ENCODE measurements at regions not wholly inside any gene's neighbourhood (a gene's known extent, or its start where the extent isn't known, plus 50 kb on each side); places are given as distances from the start of the nearest gene placed in this dataset.
"Not testable (repeated sequence)": the region's sequence is repeated elsewhere in the genome, so short reads cannot be mapped to it uniquely, and the experiment has no call there.

- H2BK15ac ChIP-seq (replicated peaks; ENCODE audit: low read depth); H3K36me3 ChIP-seq (ENCODE audit: control insufficient read depth, insufficient read depth, low read length); H3K27ac ChIP-seq (ENCODE audit: low read depth, low read length); H4K8ac ChIP-seq (ENCODE audit: low read depth, low read length); H3K18ac ChIP-seq (ENCODE audit: low read length); H3K4ac ChIP-seq (ENCODE audit: low read depth, low read length); H2BK120ac ChIP-seq (ENCODE audit: low read depth, low read length); H3K23ac ChIP-seq (ENCODE audit: low read length); H2BK5ac ChIP-seq (ENCODE audit: low read length); H4K5ac ChIP-seq (ENCODE audit: low read length); H3K79me2 ChIP-seq (ENCODE audit: control insufficient read depth, insufficient read depth, low read length); H3K56ac ChIP-seq (ENCODE audit: low read length); H3K9ac ChIP-seq (ENCODE audit: low read length); H2AK5ac ChIP-seq (ENCODE audit: low read length); H3K4me1 ChIP-seq (ENCODE audit: control insufficient read depth, low read depth, low read length); H3K4me2 ChIP-seq (ENCODE audit: low read length); H3K4me3 ChIP-seq (ENCODE audit: low read length); H3K27me3 ChIP-seq (ENCODE audit: insufficient read depth, low read length, poor library complexity); H3K79me1 ChIP-seq (ENCODE audit: low read length): not testable (repeated sequence)
- WGBS (ENCODE audit: extremely low coverage, insufficient coverage, low lambda C conversion rate), result 100% methylated on average over 1 of the region's 3 CpGs
- DNase-seq, result peak; percentile 1
These were observed 157.1 kb upstream of the POU1F1 start for GRCh38 chr3:87433445-87433844.

GRCh38 chr3:87426918-87427317, 150.5 kb upstream of the POU1F1 start:
- no peak overlapping the region for H3K4me3 ChIP-seq (ENCODE audit: low read length)
- H3K79me2 ChIP-seq (ENCODE audit: control insufficient read depth, insufficient read depth, low read length), result no peaks in the 10 kb centered on the region
- no peak overlapping the region for H2BK15ac ChIP-seq (replicated peaks; ENCODE audit: low read depth)
- no peak overlapping the region for H3K4me2 ChIP-seq (ENCODE audit: low read length)
- no CpG with 5 or more reads among the region's 2 CpGs for WGBS (ENCODE audit: extremely low coverage, insufficient coverage, low lambda C conversion rate)
- no peak for DNase-seq
- H3K36me3 ChIP-seq (ENCODE audit: control insufficient read depth, insufficient read depth, low read length), result no peaks in the 10 kb centered on the region
- H3K9ac ChIP-seq (ENCODE audit: low read length), result no peak overlapping the region
- H3K56ac ChIP-seq (ENCODE audit: low read length), result no peak overlapping the region
- no peak overlapping the region for H3K4ac ChIP-seq (ENCODE audit: low read depth, low read length)
- H4K8ac ChIP-seq (ENCODE audit: low read depth, low read length), result no peak overlapping the region
- no peaks in the 10 kb centered on the region for H3K79me1 ChIP-seq (ENCODE audit: low read length)
- no peak overlapping the region for H2AK5ac ChIP-seq (ENCODE audit: low read length)
- no peak overlapping the region for H3K18ac ChIP-seq (ENCODE audit: low read length)
- H4K5ac ChIP-seq (ENCODE audit: low read length), result no peak overlapping the region
- H3K27me3 ChIP-seq (ENCODE audit: insufficient read depth, low read length, poor library complexity), result no peaks in the 10 kb centered on the region
- no peak overlapping the region for H2BK120ac ChIP-seq (ENCODE audit: low read depth, low read length)
- no peak overlapping the region for H3K23ac ChIP-seq (ENCODE audit: low read length)
- H2BK5ac ChIP-seq (ENCODE audit: low read length), result no peak overlapping the region
- H3K27ac ChIP-seq (ENCODE audit: low read depth, low read length), result no peak overlapping the region
- no peaks in the 10 kb centered on the region for H3K4me1 ChIP-seq (ENCODE audit: control insufficient read depth, low read depth, low read length)

GRCh38 chr3:87425056-87425455, 148.7 kb upstream of the POU1F1 start:
- H3K4ac ChIP-seq (ENCODE audit: low read depth, low read length), result no peak overlapping the region
- no peaks in the 10 kb centered on the region for H3K79me2 ChIP-seq (ENCODE audit: control insufficient read depth, insufficient read depth, low read length)
- no peak overlapping the region for H3K9ac ChIP-seq (ENCODE audit: low read length)
- no peak overlapping the region for H3K27ac ChIP-seq (ENCODE audit: low read depth, low read length)
- H4K8ac ChIP-seq (ENCODE audit: low read depth, low read length), result no peak overlapping the region
- H3K4me2 ChIP-seq (ENCODE audit: low read length), result no peak overlapping the region
- H2BK120ac ChIP-seq (ENCODE audit: low read depth, low read length), result no peak overlapping the region
- no peak overlapping the region for H2BK15ac ChIP-seq (replicated peaks; ENCODE audit: low read depth)
- no peak overlapping the region for H3K56ac ChIP-seq (ENCODE audit: low read length)
- H3K27me3 ChIP-seq (ENCODE audit: insufficient read depth, low read length, poor library complexity), result no peaks in the 10 kb centered on the region
- H3K18ac ChIP-seq (ENCODE audit: low read length), result no peak overlapping the region
- no peak overlapping the region for H2BK5ac ChIP-seq (ENCODE audit: low read length)
- H4K5ac ChIP-seq (ENCODE audit: low read length), result no peak overlapping the region
- no peaks in the 10 kb centered on the region for H3K36me3 ChIP-seq (ENCODE audit: control insufficient read depth, insufficient read depth, low read length)
- H3K4me1 ChIP-seq (ENCODE audit: control insufficient read depth, low read depth, low read length), result no peaks in the 10 kb centered on the region
- H3K79me1 ChIP-seq (ENCODE audit: low read length), result no peaks in the 10 kb centered on the region
- WGBS (ENCODE audit: extremely low coverage, insufficient coverage, low lambda C conversion rate), result no CpG with 5 or more reads among the region's 3 CpGs
- no peak overlapping the region for H3K23ac ChIP-seq (ENCODE audit: low read length)
- no peak overlapping the region for H3K4me3 ChIP-seq (ENCODE audit: low read length)
- no peak overlapping the region for H2AK5ac ChIP-seq (ENCODE audit: low read length)
- no peak for DNase-seq

GRCh38 chr3:87423336-87423735, 147.0 kb upstream of the POU1F1 start:
- Histone ChIP-seq H3K4me1 (ENCODE audit: control insufficient read depth, low read depth, low read length) (no peaks in the 10 kb centered on the region), H3K18ac (ENCODE audit: low read length) (no peak overlapping the region), H3K9ac (ENCODE audit: low read length) (no peak overlapping the region), H2AK5ac (ENCODE audit: low read length) (no peak overlapping the region), H4K8ac (ENCODE audit: low read depth, low read length) (no peak overlapping the region), H3K27me3 (ENCODE audit: insufficient read depth, low read length, poor library complexity) (no peaks in the 10 kb centered on the region), H3K4me2 (ENCODE audit: low read length) (no peak overlapping the region), H3K4me3 (ENCODE audit: low read length) (no peak overlapping the region), H3K79me1 (ENCODE audit: low read length) (no peaks in the 10 kb centered on the region), H2BK120ac (ENCODE audit: low read depth, low read length) (no peak overlapping the region), H3K56ac (ENCODE audit: low read length) (no peak overlapping the region), H3K27ac (ENCODE audit: low read depth, low read length) (no peak overlapping the region), H3K36me3 (ENCODE audit: control insufficient read depth, insufficient read depth, low read length) (no peaks in the 10 kb centered on the region), H4K5ac (ENCODE audit: low read length) (no peak overlapping the region), H3K23ac (ENCODE audit: low read length) (no peak overlapping the region), H2BK15ac (replicated peaks; ENCODE audit: low read depth) (no peak overlapping the region), H2BK5ac (ENCODE audit: low read length) (no peak overlapping the region), H3K4ac (ENCODE audit: low read depth, low read length) (no peak overlapping the region), H3K79me2 (ENCODE audit: control insufficient read depth, insufficient read depth, low read length) (no peaks in the 10 kb centered on the region)
- no CpG with 5 or more reads among the region's 2 CpGs for whole genome bisulfite sequencing (ENCODE audit: extremely low coverage, insufficient coverage, low lambda C conversion rate)
- no peak for DNase-seq

GRCh38 chr3:87422333-87422732, 145.9 kb upstream of the POU1F1 start:
- Histone ChIP-seq H2AK5ac (ENCODE audit: low read length) (no peak overlapping the region), H3K18ac (ENCODE audit: low read length) (no peak overlapping the region), H3K4me2 (ENCODE audit: low read length) (no peak overlapping the region), H4K5ac (ENCODE audit: low read length) (no peak overlapping the region), H3K27me3 (ENCODE audit: insufficient read depth, low read length, poor library complexity) (no peaks in the 10 kb centered on the region), H3K23ac (ENCODE audit: low read length) (no peak overlapping the region), H2BK120ac (ENCODE audit: low read depth, low read length) (no peak overlapping the region), H3K4me3 (ENCODE audit: low read length) (no peak overlapping the region), H2BK5ac (ENCODE audit: low read length) (no peak overlapping the region), H3K79me2 (ENCODE audit: control insufficient read depth, insufficient read depth, low read length) (no peaks in the 10 kb centered on the region), H3K36me3 (ENCODE audit: control insufficient read depth, insufficient read depth, low read length) (no peaks in the 10 kb centered on the region), H3K27ac (ENCODE audit: low read depth, low read length) (no peak overlapping the region), H2BK15ac (replicated peaks; ENCODE audit: low read depth) (no peak overlapping the region), H3K4me1 (ENCODE audit: control insufficient read depth, low read depth, low read length) (no peaks in the 10 kb centered on the region), H3K79me1 (ENCODE audit: low read length) (no peaks in the 10 kb centered on the region), H3K56ac (ENCODE audit: low read length) (no peak overlapping the region), H4K8ac (ENCODE audit: low read depth, low read length) (no peak overlapping the region), H3K4ac (ENCODE audit: low read depth, low read length) (no peak overlapping the region), H3K9ac (ENCODE audit: low read length) (no peak overlapping the region)
- DNase-seq, result no peak

- Histone ChIP-seq H2BK15ac (replicated peaks; ENCODE audit: low read depth) (no peak overlapping the region), H3K36me3 (ENCODE audit: control insufficient read depth, insufficient read depth, low read length) (no peaks in the 10 kb centered on the region), H3K79me2 (ENCODE audit: control insufficient read depth, insufficient read depth, low read length) (no peaks in the 10 kb centered on the region), H4K8ac (ENCODE audit: low read depth, low read length) (no peak overlapping the region), H3K4ac (ENCODE audit: low read depth, low read length) (no peak overlapping the region), H3K4me2 (ENCODE audit: low read length) (no peak overlapping the region), H2BK5ac (ENCODE audit: low read length) (no peak overlapping the region), H4K5ac (ENCODE audit: low read length) (no peak overlapping the region), H3K27me3 (ENCODE audit: insufficient read depth, low read length, poor library complexity) (no peaks in the 10 kb centered on the region), H3K27ac (ENCODE audit: low read depth, low read length) (no peak overlapping the region), H3K9ac (ENCODE audit: low read length) (no peak overlapping the region), H2AK5ac (ENCODE audit: low read length) (no peak overlapping the region), H3K56ac (ENCODE audit: low read length) (no peak overlapping the region), H3K4me3 (ENCODE audit: low read length) (no peak overlapping the region), H3K23ac (ENCODE audit: low read length) (no peak overlapping the region), H3K79me1 (ENCODE audit: low read length) (no peaks in the 10 kb centered on the region), H2BK120ac (ENCODE audit: low read depth, low read length) (no peak overlapping the region), H3K4me1 (ENCODE audit: control insufficient read depth, low read depth, low read length) (no peaks in the 10 kb centered on the region), H3K18ac (ENCODE audit: low read length) (no peak overlapping the region)
- DNase-seq, result no peak
These were observed 143.8 kb upstream of the POU1F1 start for GRCh38 chr3:87420171-87420570.
